Esophagus muscularis mucosa (tissue), 4 donors: ENCODE measurements at regions not wholly inside any gene's neighbourhood (a gene's known extent, or its start where the extent isn't known, plus 50 kb on each side); places are given as distances from the start of the nearest gene placed in this dataset.

Source experiments
- DNase-seq: peaks from one replicate; pipeline ENCODE4 v3.0.0-alpha.2; 2017; ENCODE audit errors: extremely low spot score
- H3K27ac ChIP-seq, 4 donors: fragments of 200-600 bp; sonication (generic); replicated peaks in 1 of 4; 1 replicate in 3 of 4; 2 replicates in 1 of 4; pipeline ENCODE4 v1.5.1; 2016 to 2019; ENCODE audit warnings: mild to moderate bottlenecking in 1 of 4
- H3K27me3 ChIP-seq, 4 donors: fragments of 200-600 bp; sonication (generic); one replicate each; pipeline versions ENCODE4 v1.5.1 to v1.6.0; 2016 to 2019
- H3K36me3 ChIP-seq, 4 donors: fragments of 200-600 bp; sonication (generic); one replicate each; pipeline ENCODE4 v1.5.1; 2016 to 2019
- H3K4me1 ChIP-seq, 4 donors: fragments of 200-600 bp; sonication (generic); one replicate each; pipeline ENCODE4 v1.5.1; 2016 to 2019
- H3K4me3 ChIP-seq, 4 donors: fragments of 200-600 bp; sonication (generic); 1 replicate in 2 of 4; 2 replicates in 2 of 4; pipeline ENCODE4 v1.5.1; 2016 to 2019; ENCODE audit warnings: mild to moderate bottlenecking in 4 of 4, moderate library complexity in 1 of 4
- H3K9me3 ChIP-seq, 4 donors: fragments of 200-600 bp; sonication (generic); 1 replicate in 3 of 4; 2 replicates in 1 of 4; pipeline ENCODE4 v1.5.1; 2016 to 2019
- EP300 ChIP-seq: sonication (generic); formaldehyde crosslinking; IDR thresholded peaks from one replicate; pipeline ENCODE4 v1.6.1; 2017; ENCODE audit warnings: antibody characterized with exemption
- POLR2A ChIP-seq: fragments of 450-650 bp; IDR thresholded peaks from one replicate; pipeline ENCODE4 v1.6.1; 2017; ENCODE audit warnings: antibody characterized with exemption, moderate library complexity, mild to moderate bottlenecking, low read depth
- POLR2AphosphoS5 ChIP-seq, 2 donors: sonication (generic); formaldehyde crosslinking; IDR thresholded peaks; one replicate each; pipeline ENCODE4 v1.6.1; 2017; ENCODE audit warnings: antibody characterized with exemption in 2 of 2
- WGBS: methylation state at CpG from one replicate; pipeline ENCODE4 v1.1.5; 2018; 5-methylcytosine and 5-hydroxymethylcytosine counted together
- intact Hi-C: fragments of 100-400 bp; cut with DNase I; formaldehyde crosslinking; loops from one replicate; pipeline ENCODE4 v1.15.1; 2023
- TF ChIP-seq, protein P1 (sequence below), 3 experiments: fragments of 200-600 bp in 2 of 3; fragments of 450-650 bp in 1 of 3; sonication (generic) in 2 of 3; IDR thresholded peaks; one replicate each; pipeline ENCODE4 v1.5.1; 2017 to 2019; ENCODE audit warnings: antibody characterized with exemption in 3 of 3, mild to moderate bottlenecking in 2 of 3, moderate library complexity in 1 of 3

DNA sequence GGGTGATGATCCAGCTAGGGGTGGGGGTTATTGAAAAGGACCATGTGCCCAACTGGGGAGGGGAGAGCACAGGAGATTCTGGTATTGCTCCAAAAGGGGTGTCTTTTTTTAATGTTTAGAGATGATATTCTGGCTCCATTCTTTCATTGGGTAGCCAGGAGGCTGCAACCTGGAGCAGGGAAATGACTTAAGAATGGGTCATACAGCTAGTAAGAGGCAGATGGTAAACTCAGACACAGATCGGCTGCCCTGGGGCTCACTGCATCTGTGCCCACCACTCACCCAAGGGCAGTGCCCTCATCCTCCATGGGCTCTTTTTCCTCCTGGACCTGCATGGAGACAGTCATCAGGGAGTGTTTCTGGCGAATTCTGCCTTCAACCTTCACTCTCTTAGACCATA is 302.0 kb upstream of the PRDM1 start:
- H3K36me3 ChIP-seq = no peaks in the 10 kb centered on the region
- H3K4me1 ChIP-seq = peaks cover 0 to 2% (median 0%) of the 10 kb centered on the region in 4 donors
- H3K27ac ChIP-seq = no peak overlapping the region
- intact Hi-C loops = no loop called here
- 100% methylated on average over 2 of the region's 2 CpGs for WGBS
- no peak overlapping the region for H3K4me3 ChIP-seq
- no peaks in the 10 kb centered on the region for H3K9me3 ChIP-seq
- DNase-seq = no peak
- TF ChIP-seq POLR2A (no peak), EP300 (no peak), POLR2AphosphoS5 (IDR thresholded peaks at IDR 0.05) (no peak)
- TF ChIP-seq, protein P1, sequence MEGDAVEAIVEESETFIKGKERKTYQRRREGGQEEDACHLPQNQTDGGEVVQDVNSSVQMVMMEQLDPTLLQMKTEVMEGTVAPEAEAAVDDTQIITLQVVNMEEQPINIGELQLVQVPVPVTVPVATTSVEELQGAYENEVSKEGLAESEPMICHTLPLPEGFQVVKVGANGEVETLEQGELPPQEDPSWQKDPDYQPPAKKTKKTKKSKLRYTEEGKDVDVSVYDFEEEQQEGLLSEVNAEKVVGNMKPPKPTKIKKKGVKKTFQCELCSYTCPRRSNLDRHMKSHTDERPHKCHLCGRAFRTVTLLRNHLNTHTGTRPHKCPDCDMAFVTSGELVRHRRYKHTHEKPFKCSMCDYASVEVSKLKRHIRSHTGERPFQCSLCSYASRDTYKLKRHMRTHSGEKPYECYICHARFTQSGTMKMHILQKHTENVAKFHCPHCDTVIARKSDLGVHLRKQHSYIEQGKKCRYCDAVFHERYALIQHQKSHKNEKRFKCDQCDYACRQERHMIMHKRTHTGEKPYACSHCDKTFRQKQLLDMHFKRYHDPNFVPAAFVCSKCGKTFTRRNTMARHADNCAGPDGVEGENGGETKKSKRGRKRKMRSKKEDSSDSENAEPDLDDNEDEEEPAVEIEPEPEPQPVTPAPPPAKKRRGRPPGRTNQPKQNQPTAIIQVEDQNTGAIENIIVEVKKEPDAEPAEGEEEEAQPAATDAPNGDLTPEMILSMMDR (IDR thresholded peaks at IDR 0.05) = no peak
- H3K27me3 ChIP-seq = no peaks in the 10 kb centered on the region

DNA sequence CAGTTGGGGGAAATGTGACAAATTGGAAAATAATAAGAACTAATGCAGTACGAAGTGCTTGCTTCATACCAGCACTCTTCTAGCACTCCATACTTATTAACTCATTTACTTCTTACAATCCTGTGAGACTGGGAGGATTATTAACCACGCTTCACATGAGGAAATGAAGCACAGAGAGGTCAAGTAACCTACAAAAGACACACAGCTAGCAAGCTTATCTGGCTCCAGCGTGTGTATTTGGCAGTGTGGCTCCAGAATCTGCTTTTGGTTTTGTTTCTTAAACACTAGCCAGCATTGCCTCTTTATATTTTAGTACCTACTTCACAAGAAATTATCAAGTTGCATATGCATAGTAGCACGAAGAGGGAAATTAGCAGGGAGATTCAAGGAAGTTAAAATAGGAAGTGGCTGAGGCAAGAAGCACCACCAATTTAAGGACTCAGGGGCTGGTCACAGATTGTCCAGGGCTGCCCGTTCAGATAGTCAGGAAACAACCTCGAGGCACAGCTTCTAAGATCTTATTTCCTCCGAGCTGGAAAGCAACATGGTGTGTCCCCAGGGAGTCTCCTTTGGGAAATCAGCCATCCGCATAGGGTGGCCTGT is 302.7 kb upstream of the PRDM1 start:
- intact Hi-C loops = no loop called here
- no peak for DNase-seq
- H3K4me1 ChIP-seq = peaks cover 0 to 2% (median 0%) of the 10 kb centered on the region in 4 donors
- 68% methylated on average over 8 of the region's 8 CpGs for WGBS
- H3K27me3 ChIP-seq = no peaks in the 10 kb centered on the region
- no peak overlapping the region for H3K4me3 ChIP-seq
- no peak for TF ChIP-seq POLR2AphosphoS5 (IDR thresholded peaks at IDR 0.05)
- TF ChIP-seq EP300 = no peak
- TF ChIP-seq, protein P1 (IDR thresholded peaks at IDR 0.05) = no peak
- TF ChIP-seq POLR2A = no peak
- no peaks in the 10 kb centered on the region for H3K9me3 ChIP-seq
- H3K27ac ChIP-seq = no peak overlapping the region
- H3K36me3 ChIP-seq = no peaks in the 10 kb centered on the region

DNA sequence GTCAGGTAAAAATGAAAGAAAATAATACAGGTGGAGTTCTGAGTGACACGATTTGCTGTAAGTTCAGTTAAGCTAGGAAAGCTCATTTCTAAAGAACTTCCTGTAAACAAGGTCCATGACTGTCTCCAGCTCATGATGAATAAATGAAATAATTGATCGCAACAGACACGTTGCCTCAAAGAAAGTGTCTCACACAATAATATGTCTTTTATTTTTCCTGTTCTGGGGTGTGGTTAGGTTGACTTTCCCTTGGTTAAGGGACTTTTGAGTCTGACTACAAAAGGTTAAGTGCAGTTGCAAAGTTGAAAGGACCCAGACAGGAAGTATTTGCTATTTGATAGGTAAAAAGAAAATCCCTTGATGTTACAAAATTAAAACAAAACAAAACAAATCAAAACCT is 304.2 kb upstream of the PRDM1 start:
- DNase-seq = no peak
- H3K9me3 ChIP-seq = no peaks in the 10 kb centered on the region
- 85% methylated on average over 3 of the region's 3 CpGs for WGBS
- no peaks in the 10 kb centered on the region for H3K27me3 ChIP-seq
- no peak overlapping the region for H3K27ac ChIP-seq
- peaks cover 0 to 2% (median 0%) of the 10 kb centered on the region in 4 donors for H3K4me1 ChIP-seq
- H3K36me3 ChIP-seq = no peaks in the 10 kb centered on the region
- H3K4me3 ChIP-seq = no peak overlapping the region
- no peak for TF ChIP-seq EP300
- TF ChIP-seq, protein P1 (IDR thresholded peaks at IDR 0.05) = no peak
- intact Hi-C loops = no loop called here

DNA sequence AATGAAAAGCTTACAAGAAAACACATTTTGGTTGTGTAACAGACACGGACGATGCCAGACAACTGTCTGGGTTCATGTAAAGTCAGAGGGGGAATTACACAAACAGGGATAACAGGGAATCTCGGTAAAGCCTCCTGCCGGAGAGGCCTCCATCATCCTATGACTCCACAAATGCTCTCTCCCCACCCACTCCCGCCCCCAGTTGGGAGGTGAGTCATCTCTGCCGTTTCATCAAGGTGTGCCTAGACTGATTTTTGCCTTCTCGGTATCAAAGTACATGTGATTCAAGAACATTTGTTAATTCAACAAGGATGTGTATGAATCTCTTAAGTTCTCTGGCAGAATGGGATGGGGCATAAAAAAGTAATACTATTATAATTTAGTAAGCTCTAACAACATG is 304.9 kb upstream of the PRDM1 start:
- 89% methylated on average over 7 of the region's 7 CpGs for WGBS

More for the DNA sequence above, 304.9 kb upstream of the PRDM1 start:
- peaks cover 0 to 2% (median 0%) of the 10 kb centered on the region in 4 donors for H3K4me1 ChIP-seq
- no peaks in the 10 kb centered on the region for H3K36me3 ChIP-seq
- intact Hi-C loops = no loop called here
- H3K27ac ChIP-seq = no peak overlapping the region
- H3K9me3 ChIP-seq = no peaks in the 10 kb centered on the region
- no peak for DNase-seq
- TF ChIP-seq POLR2AphosphoS5 (IDR thresholded peaks at IDR 0.05) = no peak
- no peak for TF ChIP-seq EP300
- TF ChIP-seq, protein P1 (IDR thresholded peaks at IDR 0.05) = no peak
- no peak for TF ChIP-seq POLR2A
- no peaks in the 10 kb centered on the region for H3K27me3 ChIP-seq
- H3K4me3 ChIP-seq = no peak overlapping the region
